HG03520 (cell line): ENCODE measurements at regions not wholly inside any gene's neighbourhood (a gene's known extent, or its start where the extent isn't known, plus 50 kb on each side); places are given as distances from the start of the nearest gene placed in this dataset.
"Not testable (repeated sequence)": the region's sequence is repeated elsewhere in the genome, so short reads cannot be mapped to it uniquely, and the experiment has no call there.

ENCODE experiments used
- ATAC-seq: cut with Tn5 transposase; IDR thresholded peaks from one replicate; pipeline ENCODE4 v1.9.1; 2021; ENCODE audit warnings: mild to moderate bottlenecking, moderate library complexity; ENCODE audit not compliant: unreplicated experiment

- ATAC-seq = not testable (repeated sequence)
Measured at GRCh38 chrX:35221391-35221790, 278.8 kb downstream of the FAM47B start.

GRCh38 chrX:35244088-35244741 is 301.6 kb downstream of the FAM47B start:
- no peak for ATAC-seq

GRCh38 chrX:35244796-35245508 is 302.4 kb downstream of the FAM47B start:
- ATAC-seq = no peak

- ATAC-seq = no peak
Measured at GRCh38 chrX:35251226-35251625, 308.6 kb downstream of the FAM47B start.

GRCh38 chrX:35276115-35276514 is 333.5 kb downstream of the FAM47B start:
- ATAC-seq = no peak

- ATAC-seq = no peak
Measured at GRCh38 chrX:35285289-35285962, 342.8 kb downstream of the FAM47B start.

GRCh38 chrX:35288657-35289056 is 346.1 kb downstream of the FAM47B start:
- no peak for ATAC-seq

GRCh38 chrX:35289952-35290351 is 347.4 kb downstream of the FAM47B start:
- no peak for ATAC-seq

GRCh38 chrX:35291013-35291412 is 348.4 kb downstream of the FAM47B start:
- ATAC-seq = no peak

GRCh38 chrX:35292522-35292921 is 349.9 kb downstream of the FAM47B start:
- ATAC-seq = no peak

GRCh38 chrX:35305037-35305436 is 362.4 kb downstream of the FAM47B start:
- ATAC-seq = not testable (repeated sequence)

- ATAC-seq = no peak
Measured at GRCh38 chrX:35339796-35340195, 397.2 kb downstream of the FAM47B start.

GRCh38 chrX:35340465-35340864 is 397.9 kb downstream of the FAM47B start:
- no peak for ATAC-seq

- ATAC-seq = no peak
Measured at GRCh38 chrX:35351212-35351611, 408.6 kb downstream of the FAM47B start.

GRCh38 chrX:35351795-35352483 is 409.3 kb downstream of the FAM47B start:
- no peak for ATAC-seq

GRCh38 chrX:35357656-35358055 is 415.1 kb downstream of the FAM47B start:
- ATAC-seq = no peak

GRCh38 chrX:35362866-35363265 is 420.3 kb downstream of the FAM47B start:
- ATAC-seq = no peak

- no peak for ATAC-seq
Measured at GRCh38 chrX:35374116-35374515, 424.0 kb upstream of the MAGEB16 start.

GRCh38 chrX:35380808-35381700 is 417.1 kb upstream of the MAGEB16 start:
- ATAC-seq = peak; percentile 74

- not testable (repeated sequence) for ATAC-seq
Measured at GRCh38 chrX:35381709-35382108, 416.4 kb upstream of the MAGEB16 start.
